PC-9 (cell line): ENCODE measurements at regions not wholly inside any gene's neighbourhood (a gene's known extent, or its start where the extent isn't known, plus 50 kb on each side); places are given as distances from the start of the nearest gene placed in this dataset.

ENCODE experiments used
- EZH2 ChIP-seq: fragments of 200-600 bp; sonication (generic); IDR thresholded peaks from 2 replicates; pipeline ENCODE4 v1.8.0; 2017; ENCODE audit warnings: antibody characterized with exemption, low read depth
- TF ChIP-seq, protein P1 (sequence below): fragments of 200-600 bp; sonication (generic); conservative IDR thresholded peaks from 2 replicates; pipeline ENCODE4 v1.6.1; 2017; ENCODE audit warnings: mixed run types, antibody characterized with exemption, mild to moderate bottlenecking, moderate library complexity

DNA sequence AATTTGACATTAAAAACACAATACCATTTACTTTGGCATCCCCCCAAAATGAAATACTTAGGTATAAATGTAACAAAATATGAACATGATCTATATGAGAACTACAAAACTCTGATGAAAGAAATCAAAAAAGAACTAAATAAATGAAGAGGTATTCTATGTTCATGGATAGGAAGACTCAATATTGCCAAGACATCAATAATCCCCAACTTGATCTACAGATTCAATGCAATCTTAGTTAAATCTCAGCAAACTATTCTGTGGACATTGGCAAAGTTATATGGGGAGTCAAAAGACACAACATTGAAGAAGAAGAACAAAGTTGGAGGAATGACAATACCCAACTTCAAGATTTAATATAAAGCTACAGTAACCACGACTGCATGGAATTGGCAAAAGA lies 145.2 kb upstream of the HEY2 start:
- TF ChIP-seq, protein P1, sequence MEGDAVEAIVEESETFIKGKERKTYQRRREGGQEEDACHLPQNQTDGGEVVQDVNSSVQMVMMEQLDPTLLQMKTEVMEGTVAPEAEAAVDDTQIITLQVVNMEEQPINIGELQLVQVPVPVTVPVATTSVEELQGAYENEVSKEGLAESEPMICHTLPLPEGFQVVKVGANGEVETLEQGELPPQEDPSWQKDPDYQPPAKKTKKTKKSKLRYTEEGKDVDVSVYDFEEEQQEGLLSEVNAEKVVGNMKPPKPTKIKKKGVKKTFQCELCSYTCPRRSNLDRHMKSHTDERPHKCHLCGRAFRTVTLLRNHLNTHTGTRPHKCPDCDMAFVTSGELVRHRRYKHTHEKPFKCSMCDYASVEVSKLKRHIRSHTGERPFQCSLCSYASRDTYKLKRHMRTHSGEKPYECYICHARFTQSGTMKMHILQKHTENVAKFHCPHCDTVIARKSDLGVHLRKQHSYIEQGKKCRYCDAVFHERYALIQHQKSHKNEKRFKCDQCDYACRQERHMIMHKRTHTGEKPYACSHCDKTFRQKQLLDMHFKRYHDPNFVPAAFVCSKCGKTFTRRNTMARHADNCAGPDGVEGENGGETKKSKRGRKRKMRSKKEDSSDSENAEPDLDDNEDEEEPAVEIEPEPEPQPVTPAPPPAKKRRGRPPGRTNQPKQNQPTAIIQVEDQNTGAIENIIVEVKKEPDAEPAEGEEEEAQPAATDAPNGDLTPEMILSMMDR = no peak
- no peak for TF ChIP-seq EZH2
